Thyroid gland (tissue), 4 donors: ENCODE measurements at regions not wholly inside any gene's neighbourhood (a gene's known extent, or its start where the extent isn't known, plus 50 kb on each side); places are given as distances from the start of the nearest gene placed in this dataset.

ENCODE experiments used
- CTCF ChIP-seq, 6 experiments: fragments of 200-600 bp in 3 of 6; fragments of 450-650 bp in 3 of 6; sonication (generic) in 3 of 6; IDR thresholded peaks; one replicate each; pipeline ENCODE4 v1.5.1; 2016 to 2019; ENCODE audit warnings: antibody characterized with exemption in 6 of 6, mild to moderate bottlenecking in 2 of 6, inconsistent platforms in 1 of 6, moderate library complexity in 1 of 6
- POLR2A ChIP-seq, 2 donors: fragments of 450-650 bp; IDR thresholded peaks; one replicate each; pipeline ENCODE4 v1.6.1; 2017; ENCODE audit warnings: antibody characterized with exemption in 2 of 2, mild to moderate bottlenecking in 2 of 2, moderate library complexity in 1 of 2

- TF ChIP-seq CTCF (IDR thresholded peaks at IDR 0.05) (no peak), POLR2A (IDR thresholded peaks at IDR 0.05) (no peak)
These were observed 129.6 kb upstream of the IQSEC1 start for GRCh38 chr3:13202744-13203397.
